GM21390 (cell line): ENCODE measurements at regions not wholly inside any gene's neighbourhood (a gene's known extent, or its start where the extent isn't known, plus 50 kb on each side); places are given as distances from the start of the nearest gene placed in this dataset.
"Not testable (repeated sequence)": the region's sequence is repeated elsewhere in the genome, so short reads cannot be mapped to it uniquely, and the experiment has no call there.

Experiments
- ATAC-seq: cut with Tn5 transposase; IDR thresholded peaks from one replicate; pipeline ENCODE4 v1.9.1; 2021; ENCODE audit not compliant: unreplicated experiment

GRCh38 chr17:77083531-77083930, 57.2 kb upstream of the SEC14L1 start:
- ATAC-seq = no peak

GRCh38 chr17:77085926-77086432, 54.8 kb upstream of the SEC14L1 start:
- ATAC-seq = no peak

GRCh38 chr17:77086433-77087010, 54.2 kb upstream of the SEC14L1 start:
- no peak for ATAC-seq

GRCh38 chr17:77087650-77088454, 52.9 kb upstream of the SEC14L1 start:
- no peak for ATAC-seq

GRCh38 chr17:77088455-77089123, 52.2 kb upstream of the SEC14L1 start:
- peak; percentile 84 for ATAC-seq

- ATAC-seq = no peak
These were observed 51.7 kb upstream of the SEC14L1 start for GRCh38 chr17:77089124-77089490.

- ATAC-seq = not testable (repeated sequence)
These were observed 50.8 kb upstream of the SEC14L1 start for GRCh38 chr17:77089949-77090348.

- no peak for ATAC-seq
These were observed 50.3 kb upstream of the SEC14L1 start for GRCh38 chr17:77090476-77090875.
